ENCODE measurements at regions not wholly inside any gene's neighbourhood (a gene's known extent, or its start where the extent isn't known, plus 50 kb on each side); places are given as distances from the start of the nearest gene placed in this dataset.

DNA sequence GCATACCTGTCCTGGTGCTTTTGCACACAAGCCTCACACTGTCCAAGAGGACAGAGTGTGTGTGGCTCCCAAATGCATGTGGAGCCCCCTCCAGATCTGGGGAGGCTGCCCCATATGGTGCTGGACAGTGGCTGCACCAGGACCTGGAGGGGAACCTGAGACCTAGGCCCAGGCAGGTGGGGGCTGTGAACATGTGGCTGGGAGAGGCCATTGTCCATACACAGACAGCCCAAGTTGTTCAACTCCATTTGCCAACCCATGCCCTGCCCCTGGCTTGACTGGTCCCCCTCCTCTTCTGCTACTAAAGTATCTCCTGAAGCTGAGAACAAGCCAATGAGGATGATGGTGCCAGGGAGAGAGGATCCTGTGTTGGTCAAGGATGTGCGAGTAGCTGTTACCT lies 94.0 kb downstream of the ING1 start:
- H3K27me3 ChIP-seq, result peaks cover 0 to 26% of the 10 kb centered on the region in 2 donors
- TF ChIP-seq, protein P1, sequence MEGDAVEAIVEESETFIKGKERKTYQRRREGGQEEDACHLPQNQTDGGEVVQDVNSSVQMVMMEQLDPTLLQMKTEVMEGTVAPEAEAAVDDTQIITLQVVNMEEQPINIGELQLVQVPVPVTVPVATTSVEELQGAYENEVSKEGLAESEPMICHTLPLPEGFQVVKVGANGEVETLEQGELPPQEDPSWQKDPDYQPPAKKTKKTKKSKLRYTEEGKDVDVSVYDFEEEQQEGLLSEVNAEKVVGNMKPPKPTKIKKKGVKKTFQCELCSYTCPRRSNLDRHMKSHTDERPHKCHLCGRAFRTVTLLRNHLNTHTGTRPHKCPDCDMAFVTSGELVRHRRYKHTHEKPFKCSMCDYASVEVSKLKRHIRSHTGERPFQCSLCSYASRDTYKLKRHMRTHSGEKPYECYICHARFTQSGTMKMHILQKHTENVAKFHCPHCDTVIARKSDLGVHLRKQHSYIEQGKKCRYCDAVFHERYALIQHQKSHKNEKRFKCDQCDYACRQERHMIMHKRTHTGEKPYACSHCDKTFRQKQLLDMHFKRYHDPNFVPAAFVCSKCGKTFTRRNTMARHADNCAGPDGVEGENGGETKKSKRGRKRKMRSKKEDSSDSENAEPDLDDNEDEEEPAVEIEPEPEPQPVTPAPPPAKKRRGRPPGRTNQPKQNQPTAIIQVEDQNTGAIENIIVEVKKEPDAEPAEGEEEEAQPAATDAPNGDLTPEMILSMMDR (IDR thresholded peaks at IDR 0.05), result no peak
- TF ChIP-seq POLR2A (IDR thresholded peaks at IDR 0.05), result no peak
- TF ChIP-seq POLR2AphosphoS5 (IDR thresholded peaks at IDR 0.05), result no peak
- no peaks in the 10 kb centered on the region for H3K4me1 ChIP-seq
- no peak for DNase-seq (ENCODE audit: low spot score in 2 of 2)
- no peak overlapping the region for H3K4me3 ChIP-seq
- H3K36me3 ChIP-seq, result no peaks in the 10 kb centered on the region
- H3K27ac ChIP-seq, result no peak overlapping the region
- intact Hi-C loops (cut with DNase I; ENCODE audit: low total_unique reads), result no loop called here
- no peaks in the 10 kb centered on the region for H3K9me3 ChIP-seq

DNA sequence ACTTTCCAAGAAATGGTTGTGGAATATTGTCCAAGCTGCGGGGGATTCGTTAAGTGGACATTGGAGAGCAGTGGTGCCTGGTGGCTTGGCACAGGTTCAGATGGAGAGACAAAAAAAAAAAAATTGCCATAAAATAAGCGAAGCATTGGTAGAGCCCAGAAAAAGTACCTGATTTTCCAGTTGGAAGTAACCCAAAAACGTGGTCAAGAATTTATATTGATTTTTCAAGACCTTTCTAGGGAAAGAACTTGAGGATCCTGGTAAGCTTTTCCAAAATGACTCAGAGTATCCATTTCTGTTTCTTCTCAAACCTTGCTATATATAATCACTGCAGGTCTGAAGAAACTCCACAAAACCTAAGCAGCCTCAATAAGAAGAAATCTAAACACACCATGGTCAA lies 94.6 kb downstream of the ING1 start:
- no peak for DNase-seq (ENCODE audit: low spot score in 2 of 2)
- no peak for TF ChIP-seq POLR2AphosphoS5 (IDR thresholded peaks at IDR 0.05)
- TF ChIP-seq, protein P1 (IDR thresholded peaks at IDR 0.05), result no peak
- TF ChIP-seq POLR2A (IDR thresholded peaks at IDR 0.05), result no peak
- no peaks in the 10 kb centered on the region for H3K9me3 ChIP-seq
- intact Hi-C loops (cut with DNase I; ENCODE audit: low total_unique reads), result no loop called here
- H3K36me3 ChIP-seq, result no peaks in the 10 kb centered on the region
- no peaks in the 10 kb centered on the region for H3K4me1 ChIP-seq
- H3K4me3 ChIP-seq, result no peak overlapping the region
- H3K27ac ChIP-seq, result no peak overlapping the region
- H3K27me3 ChIP-seq, result peaks cover 0 to 27% of the 10 kb centered on the region in 2 donors

DNA sequence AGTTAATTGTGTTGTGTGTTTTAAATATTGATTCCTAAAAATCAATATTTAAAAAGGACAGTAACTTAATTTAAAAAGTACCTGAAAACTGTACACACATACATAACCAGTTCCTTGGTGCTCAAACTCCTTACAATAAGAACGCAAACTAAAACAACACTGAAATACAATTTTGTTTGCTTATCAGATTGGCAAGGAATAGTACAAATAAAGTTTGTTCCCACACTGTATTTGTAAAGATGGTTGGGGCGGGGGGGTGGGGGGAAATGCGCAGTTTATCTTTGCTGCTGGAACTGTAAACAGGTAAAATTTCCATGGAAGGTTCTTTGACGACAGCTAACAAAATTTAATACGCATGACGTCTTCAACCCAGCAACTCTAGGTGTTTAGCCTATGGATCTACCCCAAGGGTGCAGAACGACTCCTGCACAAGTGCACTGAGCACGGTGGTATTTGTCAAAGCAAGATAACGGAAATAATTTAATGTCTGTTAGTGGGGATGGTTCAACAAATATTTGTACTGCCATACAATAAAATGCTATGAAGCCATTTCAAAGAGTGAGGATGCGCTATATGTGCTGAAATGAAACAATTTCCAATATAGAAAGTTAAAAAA lies 96.5 kb downstream of the ING1 start:
- intact Hi-C loops (cut with DNase I; ENCODE audit: low total_unique reads), result no loop called here
- Histone ChIP-seq H3K27ac (no peak overlapping the region), H3K4me1 (no peaks in the 10 kb centered on the region), H3K36me3 (no peaks in the 10 kb centered on the region), H3K4me3 (no peak overlapping the region), H3K27me3 (peaks cover 0 to 27% of the 10 kb centered on the region in 2 donors), H3K9me3 (no peaks in the 10 kb centered on the region)
- TF ChIP-seq POLR2A (IDR thresholded peaks at IDR 0.05), result no peak
- no peak for TF ChIP-seq POLR2AphosphoS5 (IDR thresholded peaks at IDR 0.05)
- TF ChIP-seq, protein P1 (IDR thresholded peaks at IDR 0.05), result no peak
- DNase-seq (ENCODE audit: low spot score in 2 of 2), result no peak

DNA sequence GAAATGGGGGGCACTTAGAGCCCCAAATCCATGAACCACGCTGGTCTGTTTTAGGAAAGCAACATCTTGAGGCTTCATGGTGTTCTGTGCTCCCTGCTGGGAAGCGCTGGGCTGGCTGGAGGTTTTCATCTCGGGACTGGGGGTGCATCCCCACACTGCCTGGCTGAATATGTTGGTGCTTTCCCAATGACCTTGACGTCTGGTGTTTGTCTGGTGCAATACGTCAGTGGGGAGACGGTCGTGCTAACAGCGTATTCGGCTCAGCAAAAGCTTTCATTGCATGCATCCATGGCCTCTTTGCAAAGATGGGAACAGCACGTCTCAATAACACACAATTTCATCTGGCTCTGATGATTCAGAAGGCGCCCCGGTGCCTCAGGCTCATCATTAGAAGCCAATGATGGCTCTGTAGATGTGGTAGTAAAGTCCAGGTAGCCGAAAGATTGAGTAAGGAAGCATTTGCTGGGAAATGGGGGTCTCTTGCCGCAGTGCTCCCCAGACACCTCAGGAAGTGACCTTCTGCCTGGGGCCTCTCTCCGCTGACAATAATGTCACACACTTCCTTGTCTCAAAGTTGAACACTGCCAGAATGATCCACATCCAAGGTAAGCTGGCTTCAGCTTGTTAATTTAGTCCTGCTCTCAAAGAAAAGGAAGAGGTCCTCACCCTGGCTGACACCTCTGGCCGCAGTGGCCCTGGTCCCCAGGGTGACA lies 97.7 kb downstream of the ING1 start:
- Histone ChIP-seq H3K27ac (no peak overlapping the region), H3K27me3 (peaks cover 0 to 27% of the 10 kb centered on the region in 2 donors), H3K9me3 (no peaks in the 10 kb centered on the region), H3K4me3 (no peak overlapping the region), H3K4me1 (no peaks in the 10 kb centered on the region), H3K36me3 (no peaks in the 10 kb centered on the region)
- intact Hi-C loops (cut with DNase I; ENCODE audit: low total_unique reads), result no loop called here
- no peak for TF ChIP-seq POLR2AphosphoS5 (IDR thresholded peaks at IDR 0.05)
- TF ChIP-seq POLR2A (IDR thresholded peaks at IDR 0.05), result no peak
- TF ChIP-seq, protein P1 (IDR thresholded peaks at IDR 0.05), result no peak
- no peak for DNase-seq (ENCODE audit: low spot score in 2 of 2)

DNA sequence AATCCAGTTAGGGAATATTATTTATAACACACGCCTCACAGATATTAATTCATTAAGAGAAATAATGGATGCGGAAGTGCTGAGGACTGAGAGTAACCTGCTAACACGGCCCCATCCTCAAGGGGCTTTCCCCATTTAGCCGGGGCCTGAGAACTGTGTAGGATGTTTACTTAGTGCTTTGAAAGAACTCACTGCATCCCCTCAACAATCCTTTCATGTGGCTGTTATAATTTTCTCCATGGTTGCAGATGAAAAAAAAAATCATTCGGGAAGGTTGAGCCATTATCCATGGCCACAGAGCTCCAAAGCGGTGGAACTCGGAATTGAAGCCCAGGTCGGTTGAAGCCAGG lies 98.2 kb downstream of the ING1 start:
- Histone ChIP-seq H3K4me1 (no peaks in the 10 kb centered on the region), H3K27me3 (peaks cover 0 to 27% of the 10 kb centered on the region in 2 donors), H3K4me3 (peak overlapping the region in 1 of 3 donors; percentile 55), H3K9me3 (no peaks in the 10 kb centered on the region), H3K27ac (no peak overlapping the region), H3K36me3 (no peaks in the 10 kb centered on the region)
- TF ChIP-seq, protein P1 (IDR thresholded peaks at IDR 0.05), result no peak
- TF ChIP-seq POLR2A (IDR thresholded peaks at IDR 0.05), result no peak
- TF ChIP-seq POLR2AphosphoS5 (IDR thresholded peaks at IDR 0.05), result no peak
- intact Hi-C loops (cut with DNase I; ENCODE audit: low total_unique reads), result no loop called here
- DNase-seq (ENCODE audit: low spot score in 2 of 2), result no peak
